Fibroblast of lung (primary cell): ENCODE measurements at regions not wholly inside any gene's neighbourhood (a gene's known extent, or its start where the extent isn't known, plus 50 kb on each side); places are given as distances from the start of the nearest gene placed in this dataset.

Source experiments
- EZH2 ChIP-seq: IDR thresholded peaks from 2 replicates; pipeline ENCODE4 v1.5.1; 2012; ENCODE audit warnings: low read length, control low read depth, mild to moderate bottlenecking; ENCODE audit errors: missing control alignments
- TF ChIP-seq, protein P1 (sequence below), 2 donors: IDR thresholded peaks in 1 of 2; conservative IDR thresholded peaks in 1 of 2; 1 replicate in 1 of 2; 2 replicates in 1 of 2; pipeline ENCODE4 v1.5.1; 2011 to 2012; ENCODE audit warnings: low read length in 2 of 2, control low read depth in 1 of 2, inconsistent platforms in 1 of 2, low read depth in 1 of 2, mild to moderate bottlenecking in 1 of 2

DNA sequence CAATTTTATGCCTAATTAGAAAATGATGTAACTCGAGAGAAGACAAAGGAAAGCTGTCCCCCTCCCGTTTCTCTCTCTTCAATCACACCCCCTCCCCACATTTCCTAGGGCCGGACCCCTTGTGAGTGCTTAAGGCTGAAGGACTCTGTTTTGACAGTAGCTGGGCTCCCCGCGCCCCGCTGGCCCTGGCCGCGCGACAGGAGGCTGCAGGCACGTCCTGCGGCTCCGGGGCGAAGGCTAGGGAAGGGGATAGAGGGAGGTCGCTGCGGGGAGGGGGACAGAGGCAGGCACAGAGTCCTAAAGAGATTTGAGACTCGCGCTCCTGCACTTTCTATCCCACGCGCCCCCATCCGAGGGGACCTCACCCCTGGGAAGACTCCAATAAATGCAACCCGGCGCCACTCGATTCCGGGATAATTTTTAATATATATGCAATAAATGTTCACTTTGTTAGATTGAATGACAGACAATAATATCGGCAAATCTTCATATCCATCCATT, 56.2 kb upstream of the TMEM33 start:
- no peak for TF ChIP-seq EZH2
- TF ChIP-seq, protein P1, sequence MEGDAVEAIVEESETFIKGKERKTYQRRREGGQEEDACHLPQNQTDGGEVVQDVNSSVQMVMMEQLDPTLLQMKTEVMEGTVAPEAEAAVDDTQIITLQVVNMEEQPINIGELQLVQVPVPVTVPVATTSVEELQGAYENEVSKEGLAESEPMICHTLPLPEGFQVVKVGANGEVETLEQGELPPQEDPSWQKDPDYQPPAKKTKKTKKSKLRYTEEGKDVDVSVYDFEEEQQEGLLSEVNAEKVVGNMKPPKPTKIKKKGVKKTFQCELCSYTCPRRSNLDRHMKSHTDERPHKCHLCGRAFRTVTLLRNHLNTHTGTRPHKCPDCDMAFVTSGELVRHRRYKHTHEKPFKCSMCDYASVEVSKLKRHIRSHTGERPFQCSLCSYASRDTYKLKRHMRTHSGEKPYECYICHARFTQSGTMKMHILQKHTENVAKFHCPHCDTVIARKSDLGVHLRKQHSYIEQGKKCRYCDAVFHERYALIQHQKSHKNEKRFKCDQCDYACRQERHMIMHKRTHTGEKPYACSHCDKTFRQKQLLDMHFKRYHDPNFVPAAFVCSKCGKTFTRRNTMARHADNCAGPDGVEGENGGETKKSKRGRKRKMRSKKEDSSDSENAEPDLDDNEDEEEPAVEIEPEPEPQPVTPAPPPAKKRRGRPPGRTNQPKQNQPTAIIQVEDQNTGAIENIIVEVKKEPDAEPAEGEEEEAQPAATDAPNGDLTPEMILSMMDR (conservative IDR thresholded peaks at IDR 0.05 in 1 of 2, IDR thresholded peaks at IDR 0.05 in 1 of 2; ENCODE audit: low read depth in 1 of 2, low read length in 2 of 2) = no peak
